H1 (cell line): ENCODE measurements at regions not wholly inside any gene's neighbourhood (a gene's known extent, or its start where the extent isn't known, plus 50 kb on each side); places are given as distances from the start of the nearest gene placed in this dataset.

Experiments
- ATF2 ChIP-seq: IDR thresholded peaks from 2 replicates; pipeline ENCODE4 v1.6.1; 2012; ENCODE audit warnings: low read length, inconsistent platforms
- EZH2 ChIP-seq: fragments of 200-600 bp; sonication (generic); IDR thresholded peaks from 2 replicates; pipeline ENCODE4 v1.7.1; 2012; ENCODE audit warnings: low read depth, mild to moderate bottlenecking, moderate library complexity, low read length, inconsistent platforms; ENCODE audit not compliant: severe bottlenecking
- JUN ChIP-seq: IDR thresholded peaks from 2 replicates; pipeline ENCODE4 v1.6.1; 2011; ENCODE audit warnings: low read depth, mild to moderate bottlenecking, improper control_type of control experiment, low read length
- RAD21 ChIP-seq, 2 experiments: IDR thresholded peaks in 1 of 2; conservative IDR thresholded peaks in 1 of 2; 2 replicates each; pipeline ENCODE4 v1.6.1; 2011; ENCODE audit warnings: low read depth in 2 of 2, low read length in 2 of 2, improper control_type of control experiment in 1 of 2, inconsistent platforms in 1 of 2, mild to moderate bottlenecking in 1 of 2, moderate library complexity in 1 of 2

DNA sequence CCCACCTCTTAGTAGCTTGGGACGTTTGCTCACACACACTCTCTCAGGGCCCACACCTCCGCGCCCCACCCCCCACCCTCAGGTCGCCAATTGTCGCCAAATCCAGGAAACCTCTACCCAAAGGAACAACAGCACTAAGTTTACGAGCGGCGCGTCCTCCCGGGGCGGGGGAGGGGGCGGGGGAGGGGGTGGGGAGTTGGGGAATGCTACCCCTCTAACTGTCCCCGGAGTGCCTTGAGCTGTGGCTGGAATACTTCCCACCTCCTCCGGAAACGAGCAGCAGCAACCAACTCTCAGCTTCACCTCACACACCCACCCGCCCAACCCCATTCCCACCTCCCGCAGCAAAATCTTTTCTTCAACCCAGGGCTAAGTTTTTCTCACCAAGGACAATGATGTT lies 135.6 kb upstream of the ZIC3 start (continued):
- TF ChIP-seq EZH2 (no peak), RAD21 (IDR thresholded peaks at IDR 0.05 in 1 of 2, conservative IDR thresholded peaks at IDR 0.05 in 1 of 2; ENCODE audit: low read depth in 2 of 2, low read length in 2 of 2) (no peak), ATF2 (no peak), JUN (no peak)
